ENCODE measurements at regions not wholly inside any gene's neighbourhood (a gene's known extent, or its start where the extent isn't known, plus 50 kb on each side); places are given as distances from the start of the nearest gene placed in this dataset.
"Not testable (repeated sequence)": the region's sequence is repeated elsewhere in the genome, so short reads cannot be mapped to it uniquely, and the experiment has no call there.

DNA sequence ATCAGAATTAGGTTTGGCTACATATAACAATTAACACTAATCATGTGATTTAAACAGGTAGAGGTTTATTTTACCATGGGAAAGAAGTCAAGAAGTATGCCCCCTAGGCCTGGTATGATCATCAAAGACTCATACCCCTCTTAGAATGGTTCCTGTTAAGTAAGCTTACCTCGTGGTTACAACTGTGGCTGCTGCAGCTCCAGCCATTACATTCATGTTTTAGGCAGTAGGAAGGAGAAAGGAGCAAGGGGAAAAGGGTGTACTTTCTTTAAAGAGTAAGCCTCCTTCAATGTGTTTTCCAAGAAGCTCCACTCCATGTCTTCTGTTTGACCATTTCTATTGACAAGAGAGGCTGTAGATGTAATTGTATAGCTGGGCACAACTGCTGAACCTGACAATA is 94.9 kb upstream of the GATB start:
- no peak for DNase-seq (ENCODE audit: low read depth, low spot score)

DNA sequence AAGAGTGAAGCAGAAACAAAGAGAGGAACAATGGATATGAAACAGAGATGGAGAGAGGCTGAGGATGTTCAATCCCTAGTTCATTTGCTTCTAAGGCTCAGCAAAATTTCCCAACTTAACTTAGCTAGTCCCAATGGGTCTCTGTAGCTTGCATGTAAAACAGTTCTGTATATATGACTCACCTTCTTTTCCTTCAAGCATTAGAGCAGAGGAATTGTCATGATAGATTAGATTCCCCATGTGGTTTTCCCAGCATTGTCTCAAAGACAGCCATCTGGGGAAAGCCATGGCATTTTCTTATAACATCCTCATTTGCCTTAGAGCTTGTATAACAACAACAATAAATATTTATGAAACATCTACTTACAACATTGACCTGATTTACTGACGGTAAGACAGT is 93.9 kb upstream of the GATB start:
- DNase-seq (ENCODE audit: low read depth, low spot score), result no peak

DNA sequence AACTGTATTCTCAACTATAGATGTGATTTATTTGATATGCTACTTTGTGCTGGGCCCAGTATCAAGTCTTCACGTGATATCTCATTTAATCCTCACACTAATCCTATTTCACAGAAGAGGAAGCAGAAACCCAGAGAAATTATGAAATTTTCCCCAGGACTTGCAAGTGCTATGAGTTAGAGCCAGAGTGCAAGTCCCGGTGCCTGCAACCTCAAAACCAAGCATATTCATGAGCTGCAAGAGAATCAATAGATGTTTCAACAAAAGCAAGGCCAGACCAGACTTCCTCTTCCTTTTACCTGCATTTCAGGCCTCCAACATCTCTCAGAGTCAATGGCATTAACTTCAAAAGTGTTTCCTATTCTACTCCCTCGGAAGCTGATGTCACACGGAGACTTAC is 92.2 kb upstream of the GATB start:
- no peak for DNase-seq (ENCODE audit: low read depth, low spot score)

DNA sequence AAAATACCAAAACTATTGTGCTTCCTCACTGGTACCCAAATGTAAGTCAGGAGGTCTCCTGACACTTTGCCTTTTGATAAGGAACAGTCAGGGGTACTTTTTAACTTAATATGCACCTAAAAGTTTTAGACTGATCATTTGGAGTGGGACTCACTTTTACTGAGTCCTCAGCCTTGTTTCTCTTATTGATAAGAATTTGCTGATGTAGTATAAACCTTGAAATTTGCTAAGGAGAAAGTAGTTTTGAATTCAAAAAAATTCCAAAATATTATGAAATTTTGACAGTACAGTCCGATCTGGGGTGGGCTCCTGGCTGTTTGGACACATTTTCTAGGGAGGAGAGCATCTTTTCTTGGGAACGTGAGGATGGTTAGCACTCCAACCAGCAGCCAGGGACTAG is 91.4 kb upstream of the GATB start:
- no peak for DNase-seq (ENCODE audit: low read depth, low spot score)

DNA sequence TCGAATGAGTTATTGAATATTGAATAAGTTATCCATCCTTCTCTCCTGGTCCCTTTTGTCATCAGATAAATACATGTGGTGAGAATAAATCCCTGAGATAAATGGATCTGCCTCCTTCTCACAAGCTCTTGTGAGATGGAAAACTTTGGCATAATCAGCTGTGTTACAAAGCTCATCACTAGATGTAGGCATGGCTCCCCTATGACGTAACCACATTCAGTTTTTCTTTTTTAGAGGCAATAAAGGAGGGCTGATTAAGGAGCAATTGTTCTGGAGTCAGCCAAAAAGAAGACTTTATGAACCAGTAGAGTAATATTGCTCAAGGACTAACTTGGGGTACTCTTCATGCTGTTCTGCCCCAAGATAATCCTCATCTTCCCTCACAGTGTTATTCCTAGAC is 90.5 kb upstream of the GATB start:
- DNase-seq (ENCODE audit: low read depth, low spot score), result no peak

DNA sequence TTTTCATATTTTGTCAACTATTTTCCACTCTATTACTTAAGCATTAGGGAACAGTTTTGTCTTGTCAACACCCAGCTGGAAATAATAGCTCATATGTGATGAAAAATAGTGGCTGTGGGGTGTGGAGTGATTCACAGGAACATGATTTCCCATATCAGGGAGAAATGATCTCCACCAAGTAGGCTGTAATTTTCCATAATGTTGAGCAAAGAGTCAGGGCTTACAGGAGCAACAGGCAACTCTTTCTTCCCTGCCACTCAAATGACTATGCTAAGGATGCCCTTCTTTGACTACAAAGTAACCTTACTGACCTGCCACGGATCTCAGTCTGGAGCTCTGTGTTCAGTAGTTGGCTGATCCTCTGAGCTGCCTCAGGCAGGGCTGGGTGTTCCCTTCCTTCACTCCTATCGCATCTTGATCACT is 90.0 kb upstream of the GATB start:
- DNase-seq (ENCODE audit: low read depth, low spot score), result no peak

DNA sequence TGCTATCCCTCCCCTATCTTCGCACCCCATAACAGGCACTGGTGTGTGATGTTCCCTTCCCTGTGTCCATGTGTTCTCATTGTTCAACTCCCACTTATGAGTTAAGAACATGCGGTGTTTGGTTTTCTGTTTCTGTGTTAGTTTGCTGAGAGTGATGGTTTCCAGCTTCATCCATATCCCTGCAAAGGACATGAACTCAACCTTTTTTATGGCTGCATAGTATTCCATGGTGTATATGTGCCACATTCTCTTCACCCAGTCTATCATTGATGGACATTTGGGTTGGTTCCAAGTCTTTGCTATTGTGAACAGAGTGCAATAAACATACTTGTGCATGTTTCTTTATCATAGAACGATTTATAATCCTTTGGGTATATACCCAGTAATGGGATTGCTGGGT is 84.7 kb upstream of the GATB start:
- not testable (repeated sequence) for DNase-seq (ENCODE audit: low read depth, low spot score)

DNA sequence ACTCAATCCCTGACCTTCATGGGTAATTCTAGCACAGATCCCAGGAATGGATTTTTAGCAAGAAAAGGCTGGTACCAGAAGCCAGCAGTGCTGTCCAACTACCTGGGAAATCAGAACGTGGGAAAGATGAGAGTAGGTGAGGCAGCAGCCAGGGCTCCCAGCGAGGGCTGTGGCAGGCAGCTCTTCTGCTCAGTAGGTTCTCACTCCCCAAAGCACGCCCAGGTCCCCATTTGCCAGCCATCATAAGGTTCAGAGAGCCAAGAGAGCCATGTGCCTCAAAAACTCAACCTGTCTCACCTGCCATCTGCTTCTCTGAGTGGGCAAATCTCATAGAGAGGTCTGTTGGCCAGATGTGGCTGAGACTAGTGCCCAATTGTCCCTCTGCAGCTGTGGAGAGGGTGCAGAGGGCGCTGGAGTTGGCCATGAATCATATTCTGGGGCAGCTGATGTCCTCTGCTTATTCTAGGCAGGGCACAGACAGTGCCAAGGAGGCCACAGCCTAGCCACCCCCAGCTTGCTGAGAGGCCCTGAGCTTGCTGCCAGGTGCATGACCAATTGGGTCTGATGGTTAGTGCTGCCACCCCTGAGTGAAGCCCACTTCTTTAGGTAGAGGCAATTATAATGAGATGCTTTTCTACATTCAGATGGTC is 81.7 kb upstream of the GATB start:
- no peak for DNase-seq (ENCODE audit: low read depth, low spot score)

DNA sequence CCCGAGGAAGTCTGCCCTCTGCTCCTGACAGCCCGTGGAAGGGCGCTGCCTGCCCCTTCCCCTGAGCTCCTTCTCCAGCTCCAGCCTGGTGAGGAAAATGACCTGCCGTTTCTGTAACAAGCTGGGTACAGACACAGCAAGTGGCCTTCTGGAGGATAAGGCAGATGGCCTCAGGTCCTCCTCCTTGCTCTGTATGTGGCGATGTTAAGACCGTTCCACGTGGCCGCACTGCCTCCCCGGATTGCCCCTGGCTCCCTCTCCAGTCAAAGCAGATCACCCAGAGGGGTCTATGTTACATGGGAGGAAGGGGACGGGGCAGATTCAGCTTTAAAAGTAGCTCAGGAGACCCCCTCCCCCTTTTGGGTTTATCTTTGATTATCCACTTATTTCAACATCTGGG is 80.3 kb upstream of the GATB start:
- no peak for DNase-seq (ENCODE audit: low read depth, low spot score)

DNA sequence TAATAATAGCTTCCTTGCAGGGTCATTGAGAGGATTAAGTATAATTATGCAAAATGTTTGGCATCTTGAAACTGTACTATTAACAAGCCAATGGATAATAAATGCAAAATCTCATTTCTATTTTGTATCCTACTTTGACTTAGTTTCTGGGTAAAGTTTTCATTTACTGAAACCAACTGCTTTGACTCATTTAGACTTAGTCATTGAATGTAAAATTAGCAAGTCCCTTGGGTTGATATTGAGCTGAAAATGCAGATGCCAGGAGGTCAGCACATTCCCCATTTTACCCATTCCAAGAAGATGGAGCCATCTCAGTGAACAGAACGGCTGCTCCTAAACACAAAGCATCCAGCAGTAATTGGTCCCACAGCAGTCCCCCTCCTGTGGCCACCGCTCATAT is 74.7 kb upstream of the GATB start:
- DNase-seq (ENCODE audit: low read depth, low spot score), result no peak

DNA sequence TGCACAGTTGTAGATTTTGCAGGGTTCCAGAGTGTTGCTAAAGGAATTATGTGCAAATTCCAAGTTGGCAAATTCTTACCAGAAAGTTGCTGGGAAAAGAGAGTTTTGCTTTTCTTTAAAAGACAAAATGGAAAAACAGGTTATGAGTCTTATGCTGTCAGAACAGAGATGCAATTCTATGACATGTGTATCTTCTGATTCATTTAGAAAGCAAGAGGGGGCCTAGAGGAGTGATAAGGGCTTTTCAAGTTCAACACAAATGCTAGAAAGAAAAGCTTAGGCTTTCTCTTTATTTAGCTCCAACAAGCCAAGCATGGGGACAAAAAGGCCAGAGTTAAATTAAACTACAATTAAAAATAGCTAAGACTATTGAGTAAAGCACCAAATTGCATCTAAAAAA is 72.4 kb upstream of the GATB start:
- no peak for DNase-seq (ENCODE audit: low read depth, low spot score)

DNA sequence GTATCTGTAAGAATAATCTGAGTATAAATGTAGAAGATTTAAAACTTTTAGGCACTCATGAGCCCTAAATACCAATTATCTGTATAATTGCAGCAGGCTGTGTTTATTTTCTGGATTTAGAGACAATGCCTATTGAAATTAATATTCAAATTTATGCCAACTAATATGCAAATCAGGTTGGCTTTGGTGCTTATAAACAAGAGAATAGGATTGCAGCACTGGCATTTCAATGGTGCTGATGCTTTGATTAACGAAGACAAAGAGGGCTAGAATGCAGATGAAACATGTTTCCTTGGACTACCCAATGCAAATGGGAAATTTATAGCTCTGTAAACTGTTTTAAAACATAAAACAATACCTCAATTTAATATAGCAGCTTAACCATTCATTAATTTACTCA is 70.7 kb upstream of the GATB start:
- no peak for DNase-seq (ENCODE audit: low read depth, low spot score)

DNA sequence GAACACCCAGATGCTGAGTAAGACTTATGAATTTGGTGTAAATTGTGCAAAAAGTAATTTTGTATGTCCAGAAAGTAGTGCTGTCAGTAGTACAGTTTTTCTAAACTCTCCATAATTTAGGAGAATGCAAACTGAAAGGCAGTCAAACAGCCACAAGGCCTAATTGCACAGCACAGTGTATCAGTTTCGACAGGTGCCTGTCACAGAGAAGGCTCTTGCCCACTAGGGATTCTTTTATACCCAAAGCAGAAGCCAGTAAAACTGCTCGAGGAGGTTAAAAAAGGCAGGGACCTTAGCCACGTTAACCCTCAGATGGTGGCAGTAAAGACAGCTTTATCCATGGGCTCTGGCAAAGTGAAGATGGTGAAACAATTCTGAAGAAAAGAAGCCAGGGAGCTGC is 69.4 kb upstream of the GATB start:
- no peak for DNase-seq (ENCODE audit: low read depth, low spot score)

DNA sequence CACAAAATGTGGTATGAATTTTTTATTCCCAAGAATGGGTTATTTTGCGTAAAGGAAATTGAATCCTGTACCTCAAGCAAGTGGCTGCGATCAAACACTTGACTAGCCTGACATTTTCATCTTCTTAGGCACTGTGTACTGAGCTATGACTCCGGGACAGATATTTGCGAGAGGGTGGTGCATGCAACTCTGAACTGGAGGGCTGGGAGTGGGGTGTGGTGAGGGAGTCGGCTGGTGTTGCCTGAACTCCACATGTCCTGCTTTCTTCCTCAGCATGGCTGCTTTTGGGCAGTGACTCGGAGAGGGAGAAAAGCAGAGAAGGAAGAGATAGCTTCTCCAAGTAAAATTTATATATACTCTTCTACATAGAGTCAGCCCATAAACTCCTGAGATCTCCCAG is 68.5 kb upstream of the GATB start:
- no peak for DNase-seq (ENCODE audit: low read depth, low spot score)

DNA sequence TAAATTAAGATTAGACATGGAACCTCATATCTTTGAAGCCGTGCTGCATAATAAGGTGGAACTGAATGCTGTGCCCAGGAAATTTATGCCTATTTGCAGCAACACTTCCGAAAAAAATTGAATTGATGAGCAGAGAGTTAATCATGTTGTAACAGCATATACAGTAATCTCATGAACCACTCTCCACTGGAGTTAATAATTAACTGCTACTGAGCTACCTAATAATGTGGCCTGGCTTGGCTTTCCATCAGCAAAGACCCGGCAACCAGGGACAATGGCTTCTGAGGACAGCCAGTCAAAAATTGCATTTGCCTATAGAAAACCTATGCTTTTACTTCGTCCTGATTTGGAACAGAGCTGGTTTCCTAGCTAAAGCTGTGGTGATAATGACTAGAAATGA is 63.8 kb upstream of the GATB start:
- DNase-seq (ENCODE audit: low read depth, low spot score), result no peak

DNA sequence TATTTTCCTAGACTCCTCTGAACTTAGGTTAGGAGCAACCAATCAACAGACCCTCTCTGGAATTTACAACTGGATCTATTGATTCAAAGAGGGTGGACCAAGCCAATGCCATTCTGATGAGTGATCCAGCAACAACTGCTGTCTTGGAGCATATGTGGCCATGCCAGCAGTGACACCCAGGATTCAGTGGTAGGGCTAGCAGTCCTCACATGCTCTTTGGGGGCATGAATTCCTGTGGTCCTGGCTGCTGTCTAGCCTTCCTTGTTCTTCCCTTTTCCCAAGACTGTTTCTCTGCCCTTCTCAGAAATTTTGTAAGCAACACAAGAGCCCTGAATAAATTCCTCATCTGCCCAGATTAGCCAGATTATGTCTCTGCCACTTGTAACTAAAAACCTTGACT is 61.5 kb upstream of the GATB start:
- no peak for DNase-seq (ENCODE audit: low read depth, low spot score)

DNA sequence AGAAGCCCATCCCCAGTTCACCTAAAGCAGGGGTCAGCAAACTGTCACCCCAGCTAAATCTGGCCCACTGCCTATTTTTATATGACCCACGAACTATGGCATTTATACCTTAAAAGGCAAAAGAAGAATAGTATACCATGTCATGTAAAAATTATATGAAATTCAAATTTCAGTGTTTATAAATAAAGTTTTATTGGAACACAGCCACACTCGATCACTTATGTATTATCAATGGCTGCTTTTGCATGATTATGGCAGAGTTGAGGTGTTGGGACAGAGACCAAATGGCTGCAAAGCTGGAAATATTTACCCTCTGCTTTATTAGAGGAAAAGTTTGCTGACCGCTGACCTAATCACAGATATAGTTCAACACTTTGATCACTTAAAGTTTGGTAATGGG is 59.2 kb upstream of the GATB start:
- no peak for DNase-seq (ENCODE audit: low read depth, low spot score)

DNA sequence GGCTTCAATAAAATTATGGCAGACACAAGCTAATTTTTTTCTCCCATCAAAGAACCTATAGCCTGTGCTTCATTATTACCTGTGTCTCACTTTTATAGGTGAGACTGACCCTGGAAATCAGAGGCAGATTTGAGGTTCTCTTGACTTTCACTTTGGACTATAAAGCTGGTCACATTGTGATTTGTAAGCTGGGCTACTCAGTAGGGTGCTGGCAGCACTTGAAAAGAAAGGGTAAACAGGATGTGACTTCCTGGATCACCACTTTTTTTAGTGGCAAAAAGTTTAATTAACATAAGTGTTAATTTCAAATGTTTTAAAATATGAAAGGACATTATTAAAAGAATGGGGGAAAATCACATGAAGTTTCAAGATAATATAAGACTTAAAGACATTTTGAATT is 50.6 kb upstream of the GATB start:
- peak; percentile 50 for DNase-seq (ENCODE audit: low read depth, low spot score)

All from iPS DF 19.7 (cell line).